ENCODE measurements at regions not wholly inside any gene's neighbourhood (a gene's known extent, or its start where the extent isn't known, plus 50 kb on each side); places are given as distances from the start of the nearest gene placed in this dataset.

GRCh38 chr9:88927510-88927909, 63.8 kb upstream of the S1PR3 start:
- H3K56ac ChIP-seq (replicated peaks; ENCODE audit: insufficient read length, low read depth, low read length) = no peak overlapping the region
- DNase-seq (ENCODE audit: low read depth in 1 of 2, low spot score in 2 of 2) = no peak

More at GRCh38 chr9:88927510-88927909, 63.8 kb upstream of the S1PR3 start:
- no peak overlapping the region for H2AFZ ChIP-seq (ENCODE audit: low read length)
- H2BK15ac ChIP-seq (ENCODE audit: low read length) = no peak overlapping the region
- no peak overlapping the region for H4K91ac ChIP-seq (replicated peaks; ENCODE audit: insufficient read length, low read length)
- POLR2A ChIA-PET (ENCODE audit: partially characterized antibody) = no interaction called here
- CTCF ChIA-PET (ENCODE audit: partially characterized antibody) = interaction anchor here (0.6 kb wide), 1 partner anchor 402 kb away, joined by 3 read pairs; no protein-coding TSS in a partner anchor
- H3K4me3 ChIP-seq (ENCODE audit: extremely low read depth in 1 of 4, insufficient read depth in 2 of 4, low read depth in 3 of 4, low read length in 4 of 4) = no peak overlapping the region
- no peak overlapping the region for H4K8ac ChIP-seq (ENCODE audit: extremely low read depth, insufficient read depth, low read length)
- no peak overlapping the region for H3K14ac ChIP-seq (ENCODE audit: insufficient read length)
- no peaks in the 10 kb centered on the region for H3K79me1 ChIP-seq (ENCODE audit: low read depth, low read length)
- H3K23me2 ChIP-seq (ENCODE audit: low read depth, low read length) = no peaks in the 10 kb centered on the region
- TF ChIP-seq CTCF (IDR thresholded peaks at IDR 0.05; ENCODE audit: control extremely low read depth in 1 of 3, insufficient read depth in 1 of 3, low read depth in 1 of 3, low read length in 3 of 3) (no peak), SAP30 (IDR thresholded peaks at IDR 0.05; ENCODE audit: insufficient read depth, insufficient replicate concordance, low read length) (no peak), TBP (IDR thresholded peaks at IDR 0.05; ENCODE audit: low read depth, low read length) (no peak), TAF1 (IDR thresholded peaks at IDR 0.05; ENCODE audit: low read depth, low read length) (no peak), ASH2L (IDR thresholded peaks at IDR 0.05; ENCODE audit: low read length) (no peak), MAFK (IDR thresholded peaks at IDR 0.05; ENCODE audit: low read depth, low read length) (no peak), YY1 (IDR thresholded peaks at IDR 0.05; ENCODE audit: low read depth, low read length) (no peak)
- no peaks in the 10 kb centered on the region for H3K79me2 ChIP-seq (ENCODE audit: control insufficient read depth in 1 of 2, insufficient read depth in 2 of 2, low read length in 2 of 2)
- no peaks in the 10 kb centered on the region for H3K9me3 ChIP-seq (ENCODE audit: insufficient read depth in 2 of 2, low read depth in 1 of 2, low read length in 1 of 2)
- no peak overlapping the region for H3K9ac ChIP-seq (replicated peaks in 1 of 4; ENCODE audit: extremely low read depth in 1 of 4, low read depth in 3 of 4, low read length in 3 of 4)
- no peak overlapping the region for H2BK12ac ChIP-seq (ENCODE audit: low read depth, low read length)
- H2BK5ac ChIP-seq (ENCODE audit: low read depth, low read length) = no peak overlapping the region
- H3K4ac ChIP-seq (replicated peaks; ENCODE audit: insufficient read length, low read depth, low read length) = no peak overlapping the region
- H3K36me3 ChIP-seq (ENCODE audit: control insufficient read depth in 2 of 4, insufficient read depth in 4 of 4, low read length in 3 of 4) = no peaks in the 10 kb centered on the region
- no peak for FAIRE-seq
- H3K23ac ChIP-seq (ENCODE audit: insufficient read length) = no peak overlapping the region
- no peak overlapping the region for H2BK120ac ChIP-seq (replicated peaks; ENCODE audit: low read depth, low read length)
- no peak overlapping the region for H3K18ac ChIP-seq (ENCODE audit: extremely low read depth, low read length)
- no peaks in the 10 kb centered on the region for H4K20me1 ChIP-seq (replicated peaks in 1 of 2; ENCODE audit: control insufficient read depth in 1 of 2, insufficient read depth in 2 of 2, low read length in 2 of 2)
- WGBS, 2 experiments (ENCODE audit: extremely low coverage in 1 of 2, insufficient coverage in 1 of 2, insufficient read length in 1 of 2, insufficient replicate concordance in 2 of 2, low coverage in 1 of 2, low lambda C conversion rate in 2 of 2, missing lambda C conversion rate in 1 of 2) = 81% methylated on average over 3 of the region's 3 CpGs; no CpG with 5 or more reads in 1 of the 2 experiments
- H3K27me3 ChIP-seq (replicated peaks in 1 of 4; ENCODE audit: control insufficient read depth in 3 of 4, extremely low read depth in 1 of 4, insufficient read depth in 3 of 4, low read length in 3 of 4) = no peaks in the 10 kb centered on the region
- no peak overlapping the region for H2BK20ac ChIP-seq (ENCODE audit: low read length)
- H4K5ac ChIP-seq (ENCODE audit: insufficient read length, low read depth, low read length) = no peak overlapping the region
- H3K4me1 ChIP-seq (replicated peaks in 1 of 4; ENCODE audit: control insufficient read depth in 3 of 4, insufficient read depth in 4 of 4, low read length in 3 of 4) = no peaks in the 10 kb centered on the region
- no peak overlapping the region for H2AK5ac ChIP-seq (ENCODE audit: low read depth, low read length)
- no peak overlapping the region for H3K27ac ChIP-seq (ENCODE audit: low read depth, low read length)
- H3K4me2 ChIP-seq (ENCODE audit: insufficient read depth in 1 of 2, low read depth in 2 of 2, low read length in 2 of 2) = no peak overlapping the region

Measured in H1 (cell line).